PFSK-1 (cell line): ENCODE measurements at regions not wholly inside any gene's neighbourhood (a gene's known extent, or its start where the extent isn't known, plus 50 kb on each side); places are given as distances from the start of the nearest gene placed in this dataset.

ENCODE experiments used
- FOXP2 ChIP-seq: optimal IDR thresholded peaks from 2 replicates; pipeline ENCODE3; 2011; ENCODE audit warnings: borderline replicate concordance, control low read depth, inconsistent platforms; ENCODE audit not compliant: insufficient read depth; ENCODE audit errors: extremely low read length, extremely low read depth
- POLR2AphosphoS5 ChIP-seq: IDR thresholded peaks from 2 replicates; pipeline ENCODE4 v1.6.1; 2012; ENCODE audit warnings: low read depth, mild to moderate bottlenecking, control low read depth, low read length, moderate library complexity
- SIN3A ChIP-seq: IDR thresholded peaks from 2 replicates; pipeline ENCODE4 v1.6.1; 2012; ENCODE audit warnings: mild to moderate bottlenecking, low read length, moderate library complexity, borderline replicate concordance; ENCODE audit not compliant: insufficient read depth
- TAF1 ChIP-seq: IDR thresholded peaks from 2 replicates; pipeline ENCODE4 v1.6.1; 2012; ENCODE audit warnings: low read length, control low read depth, borderline replicate concordance; ENCODE audit not compliant: insufficient read depth
- TF ChIP-seq, protein P1 (sequence below), 2 experiments: IDR thresholded peaks; 2 replicates each; pipeline versions ENCODE4 v1.6.1 to v1.8.0; 2011 to 2012; ENCODE audit warnings: low read depth in 2 of 2, low read length in 2 of 2, control low read depth in 1 of 2, inconsistent platforms in 1 of 2, mild to moderate bottlenecking in 1 of 2, moderate library complexity in 1 of 2; ENCODE audit not compliant: insufficient read depth in 1 of 2

DNA sequence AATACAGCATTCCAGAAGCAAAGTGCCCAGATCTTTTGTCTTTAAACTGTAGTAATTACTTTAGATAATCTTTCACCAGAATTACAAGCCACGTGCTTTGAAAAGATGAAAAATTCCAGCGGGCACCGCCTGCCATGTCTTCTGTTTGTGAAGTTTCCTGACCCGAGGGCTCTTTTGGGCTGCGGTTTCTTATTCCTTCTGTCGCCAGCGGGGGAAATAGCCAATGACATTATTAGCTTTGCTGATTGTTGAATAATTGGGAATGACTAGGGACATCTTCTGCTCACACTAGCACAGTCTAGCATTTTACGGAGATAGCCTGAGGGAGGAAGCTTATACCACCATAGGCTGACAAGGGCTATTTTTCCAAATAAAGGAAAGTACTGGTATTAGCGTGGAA lies 124.7 kb downstream of the SAMD5 start:
- no peak for TF ChIP-seq TAF1
- TF ChIP-seq FOXP2, result no peak
- TF ChIP-seq POLR2AphosphoS5, result no peak
- TF ChIP-seq, protein P1, sequence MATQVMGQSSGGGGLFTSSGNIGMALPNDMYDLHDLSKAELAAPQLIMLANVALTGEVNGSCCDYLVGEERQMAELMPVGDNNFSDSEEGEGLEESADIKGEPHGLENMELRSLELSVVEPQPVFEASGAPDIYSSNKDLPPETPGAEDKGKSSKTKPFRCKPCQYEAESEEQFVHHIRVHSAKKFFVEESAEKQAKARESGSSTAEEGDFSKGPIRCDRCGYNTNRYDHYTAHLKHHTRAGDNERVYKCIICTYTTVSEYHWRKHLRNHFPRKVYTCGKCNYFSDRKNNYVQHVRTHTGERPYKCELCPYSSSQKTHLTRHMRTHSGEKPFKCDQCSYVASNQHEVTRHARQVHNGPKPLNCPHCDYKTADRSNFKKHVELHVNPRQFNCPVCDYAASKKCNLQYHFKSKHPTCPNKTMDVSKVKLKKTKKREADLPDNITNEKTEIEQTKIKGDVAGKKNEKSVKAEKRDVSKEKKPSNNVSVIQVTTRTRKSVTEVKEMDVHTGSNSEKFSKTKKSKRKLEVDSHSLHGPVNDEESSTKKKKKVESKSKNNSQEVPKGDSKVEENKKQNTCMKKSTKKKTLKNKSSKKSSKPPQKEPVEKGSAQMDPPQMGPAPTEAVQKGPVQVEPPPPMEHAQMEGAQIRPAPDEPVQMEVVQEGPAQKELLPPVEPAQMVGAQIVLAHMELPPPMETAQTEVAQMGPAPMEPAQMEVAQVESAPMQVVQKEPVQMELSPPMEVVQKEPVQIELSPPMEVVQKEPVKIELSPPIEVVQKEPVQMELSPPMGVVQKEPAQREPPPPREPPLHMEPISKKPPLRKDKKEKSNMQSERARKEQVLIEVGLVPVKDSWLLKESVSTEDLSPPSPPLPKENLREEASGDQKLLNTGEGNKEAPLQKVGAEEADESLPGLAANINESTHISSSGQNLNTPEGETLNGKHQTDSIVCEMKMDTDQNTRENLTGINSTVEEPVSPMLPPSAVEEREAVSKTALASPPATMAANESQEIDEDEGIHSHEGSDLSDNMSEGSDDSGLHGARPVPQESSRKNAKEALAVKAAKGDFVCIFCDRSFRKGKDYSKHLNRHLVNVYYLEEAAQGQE (IDR thresholded peaks at IDR 0.05; ENCODE audit: insufficient read depth in 1 of 2, low read depth in 2 of 2, low read length in 2 of 2), result no peak

DNA sequence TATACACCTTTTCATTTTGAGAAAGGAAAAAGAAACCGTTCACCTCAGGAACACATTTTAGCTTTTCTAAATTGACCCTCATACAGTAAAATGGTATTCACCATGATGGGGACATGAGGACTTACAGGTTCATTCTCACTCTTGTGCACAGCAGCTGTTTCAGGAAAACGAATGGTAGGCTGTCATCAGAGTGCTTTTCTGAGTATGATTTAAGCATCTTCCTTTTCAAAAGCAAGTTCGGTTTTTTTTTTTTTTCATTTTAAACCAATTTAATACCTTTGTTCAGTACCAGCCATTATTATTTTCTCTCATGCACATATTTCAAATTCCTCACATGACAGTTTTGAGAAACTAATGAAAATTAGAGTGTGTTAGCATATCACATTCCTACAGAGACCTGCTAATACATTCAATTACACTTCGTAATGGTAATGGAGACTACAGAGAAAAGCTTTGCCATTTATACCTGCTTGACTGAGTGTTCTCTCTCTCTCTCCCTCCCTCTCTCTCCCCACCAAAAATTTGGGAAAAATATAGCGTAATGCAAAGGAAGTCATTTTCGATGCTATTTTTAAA lies 129.2 kb downstream of the SAMD5 start:
- TF ChIP-seq SIN3A (no peak), POLR2AphosphoS5 (no peak), TAF1 (no peak), FOXP2 (no peak)
- TF ChIP-seq, protein P1 (IDR thresholded peaks at IDR 0.05; ENCODE audit: insufficient read depth in 1 of 2, low read depth in 2 of 2, low read length in 2 of 2), result no peak

DNA sequence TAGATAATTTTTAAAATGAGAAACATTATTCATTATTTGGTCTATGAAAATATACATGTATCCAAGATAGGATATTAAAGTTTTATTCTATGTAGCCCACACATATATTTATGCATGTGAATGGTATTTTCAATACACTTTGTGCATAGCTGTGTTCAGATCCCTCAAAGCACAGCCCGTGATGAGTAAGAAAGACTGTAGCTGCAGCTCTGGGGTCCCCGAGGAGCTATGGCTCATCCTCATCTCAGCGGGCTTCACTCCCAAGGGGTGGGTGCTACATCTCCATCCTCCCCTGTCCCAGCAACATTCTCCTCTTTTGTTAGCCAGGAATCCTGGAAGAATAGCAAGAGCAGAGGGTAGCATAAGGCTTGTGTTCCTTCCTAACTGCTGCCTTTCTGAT lies 130.8 kb downstream of the SAMD5 start:
- TF ChIP-seq TAF1 (no peak), SIN3A (no peak)

DNA sequence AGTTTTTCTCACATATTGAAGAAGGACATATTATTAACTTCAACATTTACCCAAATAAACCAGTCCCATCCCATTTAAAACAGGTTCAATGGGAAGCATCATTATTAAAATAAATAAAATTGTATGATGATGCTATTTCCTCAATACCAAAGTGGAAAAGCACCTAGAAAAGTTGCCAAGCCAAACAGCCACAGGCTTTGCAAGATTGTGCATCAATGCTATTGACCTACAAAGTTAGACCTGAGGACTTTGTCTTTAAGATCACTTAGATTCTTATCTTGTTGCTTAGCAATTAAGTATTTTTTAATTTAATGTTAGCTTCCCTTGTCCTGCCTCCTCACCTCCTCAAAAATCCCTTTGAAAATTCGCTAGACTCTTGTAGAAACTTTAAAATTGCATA lies 132.1 kb downstream of the SAMD5 start:
- TF ChIP-seq SIN3A, result no peak
- no peak for TF ChIP-seq FOXP2
- TF ChIP-seq, protein P1 (IDR thresholded peaks at IDR 0.05; ENCODE audit: insufficient read depth in 1 of 2, low read depth in 2 of 2, low read length in 2 of 2), result no peak
- no peak for TF ChIP-seq TAF1
- no peak for TF ChIP-seq POLR2AphosphoS5

DNA sequence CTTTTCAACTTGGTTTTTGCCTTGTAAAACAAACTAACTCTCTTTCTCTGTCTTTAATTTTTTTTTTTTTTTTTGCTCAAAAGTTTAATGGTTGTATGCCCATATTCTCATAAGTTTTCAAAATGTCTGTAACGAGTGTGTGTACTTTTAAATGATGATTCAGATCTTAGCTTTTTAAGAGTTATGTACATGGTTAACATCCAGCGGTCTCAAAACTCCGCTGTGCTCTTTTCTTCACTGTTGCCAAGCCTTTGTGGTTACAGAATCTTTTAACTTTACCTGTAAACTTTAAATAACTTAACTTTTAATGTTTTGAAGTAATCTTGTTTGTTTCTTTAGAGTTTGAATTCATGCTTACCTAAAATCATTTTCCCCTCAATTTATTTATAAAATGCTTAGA lies 133.0 kb downstream of the SAMD5 start:
- TF ChIP-seq SIN3A (no peak), POLR2AphosphoS5 (no peak), TAF1 (no peak), FOXP2 (no peak)
- TF ChIP-seq, protein P1 (IDR thresholded peaks at IDR 0.05; ENCODE audit: insufficient read depth in 1 of 2, low read depth in 2 of 2, low read length in 2 of 2), result no peak
